CD4-positive, alpha-beta T cell treated with Interleukin-15 for 4 hours (primary cell): ENCODE measurements at regions not wholly inside any gene's neighbourhood (a gene's known extent, or its start where the extent isn't known, plus 50 kb on each side); places are given as distances from the start of the nearest gene placed in this dataset.
"Not testable (repeated sequence)": the region's sequence is repeated elsewhere in the genome, so short reads cannot be mapped to it uniquely, and the experiment has no call there.

Experiments
- DNase-seq: peaks from one replicate; pipeline ENCODE4 v3.0.0-alpha.2; 2020; ENCODE audit warnings: low spot score

GRCh38 chr14:43855556-43855955 lies 651.5 kb downstream of the FSCB start:
- DNase-seq: no peak

- DNase-seq: no peak
These were observed 653.5 kb downstream of the FSCB start for GRCh38 chr14:43853541-43853940.

- DNase-seq: no peak
These were observed 703.9 kb downstream of the FSCB start for GRCh38 chr14:43803076-43803689.

- DNase-seq: no peak
These were observed 711.4 kb downstream of the FSCB start for GRCh38 chr14:43795600-43796228.

GRCh38 chr14:43793579-43793978 lies 713.5 kb downstream of the FSCB start:
- no peak for DNase-seq

GRCh38 chr14:43792980-43793379 lies 714.1 kb downstream of the FSCB start:
- DNase-seq: no peak

GRCh38 chr14:43790681-43791080 lies 716.4 kb downstream of the FSCB start:
- DNase-seq: no peak

- no peak for DNase-seq
These were observed 717.6 kb downstream of the FSCB start for GRCh38 chr14:43789458-43789857.

- DNase-seq: no peak
These were observed 720.9 kb downstream of the FSCB start for GRCh38 chr14:43786066-43786762.

GRCh38 chr14:43784432-43784831 lies 722.7 kb downstream of the FSCB start:
- not testable (repeated sequence) for DNase-seq

GRCh38 chr14:43778937-43779639 lies 728.0 kb downstream of the FSCB start:
- no peak for DNase-seq

- DNase-seq: no peak
These were observed 728.5 kb downstream of the FSCB start for GRCh38 chr14:43778570-43778936.

- DNase-seq: no peak
These were observed 741.6 kb downstream of the FSCB start for GRCh38 chr14:43765474-43765873.

GRCh38 chr14:43764433-43764832 lies 742.6 kb downstream of the FSCB start:
- no peak for DNase-seq

- DNase-seq: no peak
These were observed 751.4 kb downstream of the FSCB start for GRCh38 chr14:43755707-43756106.

GRCh38 chr14:43754838-43755237 lies 752.2 kb downstream of the FSCB start:
- DNase-seq: no peak

- no peak for DNase-seq
These were observed 761.3 kb downstream of the FSCB start for GRCh38 chr14:43745746-43746145.

- DNase-seq: no peak
These were observed 771.2 kb downstream of the FSCB start for GRCh38 chr14:43735932-43736331.

- no peak for DNase-seq
These were observed 777.9 kb downstream of the FSCB start for GRCh38 chr14:43729143-43729542.

- no peak for DNase-seq
These were observed 800.2 kb downstream of the FSCB start for GRCh38 chr14:43706900-43707299.

GRCh38 chr14:43698561-43699284 lies 808.4 kb downstream of the FSCB start:
- not testable (repeated sequence) for DNase-seq

- DNase-seq: no peak
These were observed 810.1 kb downstream of the FSCB start for GRCh38 chr14:43697003-43697402.
